SK-N-MC (cell line): ENCODE measurements at regions not wholly inside any gene's neighbourhood (a gene's known extent, or its start where the extent isn't known, plus 50 kb on each side); places are given as distances from the start of the nearest gene placed in this dataset.

ENCODE experiments used
- EZH2 ChIP-seq: fragments of 200-600 bp; sonication (generic); IDR thresholded peaks from one replicate; pipeline ENCODE4 v1.6.1; 2017; ENCODE audit warnings: antibody characterized with exemption
- FOXP2 ChIP-seq: optimal IDR thresholded peaks from 2 replicates; pipeline ENCODE3; 2011; ENCODE audit warnings: mild to moderate bottlenecking, moderate library complexity; ENCODE audit not compliant: insufficient read depth; ENCODE audit errors: extremely low read length, control extremely low read depth
- POLR2AphosphoS5 ChIP-seq: IDR thresholded peaks from 2 replicates; pipeline ENCODE4 v1.6.1; 2012; ENCODE audit warnings: mild to moderate bottlenecking, low read depth, low read length, borderline replicate concordance

DNA sequence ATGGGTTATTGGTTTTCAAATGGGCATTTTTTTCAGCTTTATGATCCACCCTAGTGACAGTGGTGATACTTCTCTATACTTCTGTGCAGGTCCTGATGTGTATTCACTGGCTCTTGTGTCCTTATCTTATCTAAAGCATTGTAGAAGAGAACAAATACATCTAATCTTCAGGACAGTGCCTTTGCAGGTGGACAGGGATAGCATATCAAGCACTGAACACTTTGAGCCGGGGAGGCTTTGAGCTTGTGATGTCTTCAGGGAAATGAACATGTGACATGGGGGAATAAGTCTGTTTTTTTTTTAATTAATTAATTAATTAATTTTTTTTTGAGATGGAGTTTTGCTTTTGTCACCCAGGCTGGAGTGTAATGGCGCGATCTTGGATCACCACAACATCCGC is 115.5 kb upstream of the KLF4 start:
- TF ChIP-seq POLR2AphosphoS5, result no peak
- no peak for TF ChIP-seq EZH2
- no peak for TF ChIP-seq FOXP2
